ENCODE measurements at regions not wholly inside any gene's neighbourhood (a gene's known extent, or its start where the extent isn't known, plus 50 kb on each side); places are given as distances from the start of the nearest gene placed in this dataset.

DNA sequence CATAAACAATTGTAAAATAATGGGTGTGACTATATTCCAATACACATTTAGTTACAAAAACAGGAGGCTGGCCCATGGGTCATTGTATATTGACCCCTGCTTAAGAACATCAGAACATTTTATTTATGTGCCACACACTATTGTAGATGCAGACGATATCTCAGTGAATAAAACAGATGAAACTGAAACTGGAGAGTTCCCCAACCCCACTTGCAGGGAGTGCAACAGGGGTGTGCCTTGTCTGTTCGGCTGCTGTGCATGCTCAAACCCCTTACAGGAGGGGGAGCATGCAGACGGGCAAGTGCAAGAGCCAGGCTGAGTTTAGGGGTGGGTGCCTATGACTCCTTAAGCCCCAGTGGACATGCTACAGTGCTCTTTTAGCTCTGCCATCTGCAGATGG lies 509.6 kb downstream of the IGSF11 start:
- no peak for TF ChIP-seq NFIC (IDR thresholded peaks at IDR 0.05; ENCODE audit: borderline replicate concordance)
- TF ChIP-seq, protein P1, sequence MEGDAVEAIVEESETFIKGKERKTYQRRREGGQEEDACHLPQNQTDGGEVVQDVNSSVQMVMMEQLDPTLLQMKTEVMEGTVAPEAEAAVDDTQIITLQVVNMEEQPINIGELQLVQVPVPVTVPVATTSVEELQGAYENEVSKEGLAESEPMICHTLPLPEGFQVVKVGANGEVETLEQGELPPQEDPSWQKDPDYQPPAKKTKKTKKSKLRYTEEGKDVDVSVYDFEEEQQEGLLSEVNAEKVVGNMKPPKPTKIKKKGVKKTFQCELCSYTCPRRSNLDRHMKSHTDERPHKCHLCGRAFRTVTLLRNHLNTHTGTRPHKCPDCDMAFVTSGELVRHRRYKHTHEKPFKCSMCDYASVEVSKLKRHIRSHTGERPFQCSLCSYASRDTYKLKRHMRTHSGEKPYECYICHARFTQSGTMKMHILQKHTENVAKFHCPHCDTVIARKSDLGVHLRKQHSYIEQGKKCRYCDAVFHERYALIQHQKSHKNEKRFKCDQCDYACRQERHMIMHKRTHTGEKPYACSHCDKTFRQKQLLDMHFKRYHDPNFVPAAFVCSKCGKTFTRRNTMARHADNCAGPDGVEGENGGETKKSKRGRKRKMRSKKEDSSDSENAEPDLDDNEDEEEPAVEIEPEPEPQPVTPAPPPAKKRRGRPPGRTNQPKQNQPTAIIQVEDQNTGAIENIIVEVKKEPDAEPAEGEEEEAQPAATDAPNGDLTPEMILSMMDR (IDR thresholded peaks at IDR 0.05): no peak
